ENCODE measurements at regions not wholly inside any gene's neighbourhood (a gene's known extent, or its start where the extent isn't known, plus 50 kb on each side); places are given as distances from the start of the nearest gene placed in this dataset.

GRCh38 chr5:141784529-141784928, 93.7 kb downstream of the PCDH1 start:
- TF ChIP-seq CTCF (conservative IDR thresholded peaks at IDR 0.05 in 1 of 2, IDR thresholded peaks at IDR 0.05 in 1 of 2; ENCODE audit: low read depth in 1 of 2, low read length in 2 of 2) = no peak
- no peak for TF ChIP-seq EZH2 (IDR thresholded peaks at IDR 0.05; ENCODE audit: low read length, missing control alignments)

Data from fibroblast of lung (primary cell).